22Rv1 (cell line): ENCODE measurements at regions not wholly inside any gene's neighbourhood (a gene's known extent, or its start where the extent isn't known, plus 50 kb on each side); places are given as distances from the start of the nearest gene placed in this dataset.

Experiments
- H3K27ac ChIP-seq: fragments of 450-650 bp; 2 replicates; pipeline ENCODE4 v1.5.1; 2017
- ZFX ChIP-seq: fragments of 450-650 bp; IDR thresholded peaks from 2 replicates; pipeline ENCODE4 v1.6.1; 2017; ENCODE audit warnings: antibody characterized with exemption, borderline replicate concordance
- TF ChIP-seq, protein P1 (sequence below): fragments of 450-650 bp; IDR thresholded peaks from 2 replicates; pipeline ENCODE4 v1.5.1; 2017; ENCODE audit warnings: mild to moderate bottlenecking

DNA sequence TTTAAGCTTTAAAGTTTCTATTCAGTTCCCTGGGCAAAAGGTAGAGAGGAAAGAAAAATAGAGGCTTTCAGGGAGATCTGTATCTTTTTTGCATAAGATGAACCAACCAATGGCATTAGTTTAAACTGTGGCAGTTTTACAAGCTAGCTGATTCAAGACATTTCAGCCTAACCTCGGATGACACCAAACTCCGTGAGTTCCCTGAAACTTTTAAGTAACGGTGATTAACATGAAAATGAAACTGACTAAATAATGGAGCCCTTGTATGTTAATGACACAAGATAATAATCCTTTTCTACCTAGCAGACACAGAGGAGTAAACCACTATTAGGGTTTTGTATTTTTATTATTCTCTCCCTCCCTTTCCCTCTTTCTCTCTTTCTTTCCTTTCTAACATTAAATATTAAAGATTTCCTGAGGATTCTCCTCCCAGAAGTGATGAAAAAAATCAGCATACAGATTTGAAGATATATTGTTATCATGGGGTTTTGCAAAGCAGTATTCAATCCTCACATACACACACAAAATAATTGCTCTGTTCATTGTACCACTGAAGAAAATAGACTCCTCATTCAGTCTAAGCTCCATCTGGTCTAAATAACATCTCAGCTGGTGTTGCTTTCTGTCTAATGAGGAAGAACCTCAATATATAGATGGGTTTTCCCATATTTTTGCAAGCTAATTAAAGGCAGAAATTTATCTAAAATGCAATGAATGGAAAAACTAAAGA, 483.8 kb downstream of the NOVA1 start:
- TF ChIP-seq, protein P1, sequence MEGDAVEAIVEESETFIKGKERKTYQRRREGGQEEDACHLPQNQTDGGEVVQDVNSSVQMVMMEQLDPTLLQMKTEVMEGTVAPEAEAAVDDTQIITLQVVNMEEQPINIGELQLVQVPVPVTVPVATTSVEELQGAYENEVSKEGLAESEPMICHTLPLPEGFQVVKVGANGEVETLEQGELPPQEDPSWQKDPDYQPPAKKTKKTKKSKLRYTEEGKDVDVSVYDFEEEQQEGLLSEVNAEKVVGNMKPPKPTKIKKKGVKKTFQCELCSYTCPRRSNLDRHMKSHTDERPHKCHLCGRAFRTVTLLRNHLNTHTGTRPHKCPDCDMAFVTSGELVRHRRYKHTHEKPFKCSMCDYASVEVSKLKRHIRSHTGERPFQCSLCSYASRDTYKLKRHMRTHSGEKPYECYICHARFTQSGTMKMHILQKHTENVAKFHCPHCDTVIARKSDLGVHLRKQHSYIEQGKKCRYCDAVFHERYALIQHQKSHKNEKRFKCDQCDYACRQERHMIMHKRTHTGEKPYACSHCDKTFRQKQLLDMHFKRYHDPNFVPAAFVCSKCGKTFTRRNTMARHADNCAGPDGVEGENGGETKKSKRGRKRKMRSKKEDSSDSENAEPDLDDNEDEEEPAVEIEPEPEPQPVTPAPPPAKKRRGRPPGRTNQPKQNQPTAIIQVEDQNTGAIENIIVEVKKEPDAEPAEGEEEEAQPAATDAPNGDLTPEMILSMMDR = no peak
- TF ChIP-seq ZFX = no peak
- H3K27ac ChIP-seq = no peak overlapping the region

DNA sequence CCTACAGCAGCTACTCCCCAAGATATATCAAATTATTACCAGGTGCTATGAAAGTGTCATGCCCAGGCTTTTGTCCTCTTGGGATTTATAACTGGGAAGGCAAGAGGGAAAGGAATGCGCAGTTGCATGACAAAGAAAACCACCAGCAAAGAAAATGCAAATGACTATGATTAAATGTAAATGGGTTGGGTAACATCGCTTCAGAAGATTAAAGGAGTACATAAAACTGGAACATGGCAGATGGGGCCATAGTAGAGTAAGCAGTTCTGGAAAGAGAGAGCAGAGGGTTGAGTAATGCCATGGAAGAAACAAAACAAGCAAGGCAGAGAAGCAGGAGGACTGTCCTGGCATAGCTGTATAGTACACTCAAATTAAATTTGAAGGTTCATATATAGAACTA, 493.1 kb downstream of the NOVA1 start:
- H3K27ac ChIP-seq = no peak overlapping the region
- TF ChIP-seq ZFX = no peak
- TF ChIP-seq, protein P1 = no peak

GRCh38 chr14:26097852-26098251, 500.0 kb downstream of the NOVA1 start:
- H3K27ac ChIP-seq = no peak overlapping the region
- TF ChIP-seq, protein P1 = no peak
- TF ChIP-seq ZFX = no peak

GRCh38 chr14:26088275-26088674, 509.6 kb downstream of the NOVA1 start:
- TF ChIP-seq, protein P1 = no peak
- no peak for TF ChIP-seq ZFX
- H3K27ac ChIP-seq = no peak overlapping the region

- no peak overlapping the region for H3K27ac ChIP-seq
- TF ChIP-seq ZFX = no peak
- TF ChIP-seq, protein P1 = no peak
Measured at GRCh38 chr14:26081043-26081442, 516.8 kb downstream of the NOVA1 start.

DNA sequence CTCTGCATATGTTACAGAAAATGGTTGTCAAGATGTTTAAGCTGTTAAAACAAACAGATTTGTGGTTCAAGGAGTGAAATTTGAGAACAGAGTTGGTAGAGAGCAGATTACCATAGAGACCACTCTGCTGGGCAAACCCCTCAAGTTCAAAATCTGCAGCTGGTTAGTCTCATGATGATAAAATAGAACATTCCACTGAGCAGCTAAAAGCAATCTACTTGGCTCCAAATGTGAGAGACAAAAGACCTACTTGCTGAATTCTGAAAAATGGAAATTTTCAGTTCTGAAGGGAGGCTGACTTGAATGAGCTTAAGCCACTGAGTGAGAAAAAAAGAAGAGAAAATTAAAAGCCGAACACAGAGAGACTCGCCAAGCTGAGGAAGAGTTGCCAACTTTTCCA, 519.3 kb downstream of the NOVA1 start:
- TF ChIP-seq, protein P1 = no peak
- no peak for TF ChIP-seq ZFX

GRCh38 chr14:26074892-26075291, 522.9 kb downstream of the NOVA1 start:
- TF ChIP-seq, protein P1 = no peak
- no peak for TF ChIP-seq ZFX
- no peak overlapping the region for H3K27ac ChIP-seq

More for the DNA sequence above, 519.3 kb downstream of the NOVA1 start:
- no peak overlapping the region for H3K27ac ChIP-seq
